ENCODE measurements at regions not wholly inside any gene's neighbourhood (a gene's known extent, or its start where the extent isn't known, plus 50 kb on each side); places are given as distances from the start of the nearest gene placed in this dataset.

- TF ChIP-seq CTCF (IDR thresholded peaks at IDR 0.05) (peak in 2 of 6 experiments; percentile 8 to 14), POLR2A (IDR thresholded peaks at IDR 0.05) (no peak)
These were observed 62.6 kb upstream of the TEKT1 start for GRCh38 chr17:6894206-6894528.
